Naive thymus-derived CD4-positive, alpha-beta T cell (primary cell): ENCODE measurements at regions not wholly inside any gene's neighbourhood (a gene's known extent, or its start where the extent isn't known, plus 50 kb on each side); places are given as distances from the start of the nearest gene placed in this dataset.
"Not testable (repeated sequence)": the region's sequence is repeated elsewhere in the genome, so short reads cannot be mapped to it uniquely, and the experiment has no call there.

Experiments
- ATAC-seq: fragments of 150-1000 bp; cut with Tn5 transposase; 2 replicates; pipeline ENCODE4 v1.10.0; 2021; ENCODE audit warnings: mild to moderate bottlenecking, moderate library complexity
- CTCF ChIA-PET: fragments of 350-600 bp; sonication (Branson Sonifier 250); formaldehyde crosslinking; loops from one replicate; lab custom pipeline; 2021; ENCODE audit warnings: antibody characterized with exemption; lab: Charles Lee
- POLR2A ChIA-PET: fragments of 350-600 bp; sonication (Branson Sonifier 250); formaldehyde crosslinking; loops from one replicate; lab custom pipeline; 2021; ENCODE audit warnings: antibody characterized with exemption, inconsistent platforms; lab: Charles Lee
- DNase-seq, 9 donors: peaks; one replicate each; pipeline versions ENCODE4 v3.0.0 to v3.0.0-alpha.2; 2020 to 2022; ENCODE audit warnings: mixed read lengths in 1 of 9
- H3K27ac ChIP-seq: one replicate; pipeline ENCODE4 v1.7.0; 2013; ENCODE audit warnings: mild to moderate bottlenecking, low read depth, low read length, moderate library complexity
- H3K27me3 ChIP-seq, 2 donors: one replicate each; pipeline ENCODE4 v1.7.0; 2013; ENCODE audit warnings: low read length in 2 of 2, mild to moderate bottlenecking in 2 of 2, moderate library complexity in 2 of 2; ENCODE audit not compliant: control insufficient read depth in 2 of 2, insufficient read depth in 2 of 2
- H3K36me3 ChIP-seq, 3 experiments: 1 replicate in 2 of 3; 2 replicates in 1 of 3; pipeline ENCODE4 v1.7.0; 2013; ENCODE audit warnings: low read length in 3 of 3, mild to moderate bottlenecking in 3 of 3, moderate library complexity in 1 of 3; ENCODE audit not compliant: insufficient read depth in 3 of 3, control insufficient read depth in 2 of 3
- H3K4me1 ChIP-seq, 2 donors: one replicate each; pipeline ENCODE4 v1.7.0; 2013; ENCODE audit warnings: low read length in 2 of 2, mild to moderate bottlenecking in 2 of 2, moderate library complexity in 1 of 2; ENCODE audit not compliant: control insufficient read depth in 2 of 2, insufficient read depth in 2 of 2
- H3K4me3 ChIP-seq: 2 replicates; pipeline ENCODE4 v1.7.0; 2013; ENCODE audit warnings: mild to moderate bottlenecking, low read length
- H3K9me3 ChIP-seq, 3 experiments: 1 replicate in 2 of 3; 2 replicates in 1 of 3; pipeline ENCODE4 v1.7.0; 2013; ENCODE audit warnings: low read length in 3 of 3; ENCODE audit not compliant: control insufficient read depth in 2 of 3
- H3K27ac Mint-ChIP-seq, 9 donors: one replicate each; pipeline ENCODE4 v1.8.0; 2020 to 2022; ENCODE audit warnings: mixed read lengths in 9 of 9, mild to moderate bottlenecking in 8 of 9, moderate library complexity in 5 of 9, inconsistent platforms in 2 of 9
- H3K27me3 Mint-ChIP-seq, 5 donors: one replicate each; pipeline ENCODE4 v1.8.0; 2021 to 2022; ENCODE audit warnings: mixed read lengths in 5 of 5, mild to moderate bottlenecking in 1 of 5
- H3K36me3 Mint-ChIP-seq, 5 donors: one replicate each; pipeline ENCODE4 v1.8.0; 2020 to 2022; ENCODE audit warnings: mixed read lengths in 5 of 5, mild to moderate bottlenecking in 3 of 5, inconsistent platforms in 1 of 5
- H3K4me1 Mint-ChIP-seq, 7 donors: one replicate each; pipeline ENCODE4 v1.8.0; 2020 to 2022; ENCODE audit warnings: mixed read lengths in 7 of 7, mild to moderate bottlenecking in 3 of 7, inconsistent platforms in 1 of 7
- H3K4me3 Mint-ChIP-seq, 10 donors: one replicate each; pipeline ENCODE4 v1.8.0; 2020 to 2022; ENCODE audit warnings: mild to moderate bottlenecking in 10 of 10, mixed read lengths in 10 of 10, moderate library complexity in 6 of 10, inconsistent platforms in 2 of 10
- H3K9me3 Mint-ChIP-seq, 11 donors: one replicate each; pipeline ENCODE4 v1.8.0; 2020 to 2022; ENCODE audit warnings: mixed read lengths in 11 of 11, mild to moderate bottlenecking in 4 of 11, inconsistent platforms in 1 of 11, moderate library complexity in 1 of 11
- intact Hi-C, 2 donors: fragments of 100-400 bp; cut with micrococcal nuclease; formaldehyde crosslinking; loops; one replicate each; pipeline ENCODE4 v1.15.1; 2023

- H3K4me3 Mint-ChIP-seq = no peak overlapping the region
- CTCF ChIA-PET = no interaction called here
- no peak overlapping the region for H3K27ac ChIP-seq
- no peak for DNase-seq
- H3K27me3 Mint-ChIP-seq = no peaks in the 10 kb centered on the region
- H3K4me3 ChIP-seq = no peak overlapping the region
- no peaks in the 10 kb centered on the region for H3K4me1 ChIP-seq
- H3K27me3 ChIP-seq = no peaks in the 10 kb centered on the region
- no peak for ATAC-seq
- no peaks in the 10 kb centered on the region for H3K36me3 Mint-ChIP-seq
- H3K9me3 Mint-ChIP-seq = peaks cover 0 to 10% (median 0%) of the 10 kb centered on the region in 11 donors
- POLR2A ChIA-PET = no interaction called here
- intact Hi-C loops = no loop called here
- no peaks in the 10 kb centered on the region for H3K4me1 Mint-ChIP-seq
- no peaks in the 10 kb centered on the region for H3K9me3 ChIP-seq
- H3K27ac Mint-ChIP-seq = no peak overlapping the region
- no peaks in the 10 kb centered on the region for H3K36me3 ChIP-seq
Measured at GRCh38 chr7:46603296-46603752, 682.3 kb upstream of the IGFBP3 start.

- Mint-ChIP-seq H3K27me3 (no peaks in the 10 kb centered on the region), H3K4me3 (no peak overlapping the region), H3K9me3 (peaks cover 0 to 10% (median 2%) of the 10 kb centered on the region in 11 donors), H3K27ac (no peak overlapping the region), H3K4me1 (no peaks in the 10 kb centered on the region), H3K36me3 (no peaks in the 10 kb centered on the region)
- no peaks in the 10 kb centered on the region for H3K4me1 ChIP-seq
- DNase-seq (no peak), ATAC-seq (no peak)
- H3K4me3 ChIP-seq = no peak overlapping the region
- CTCF ChIA-PET = no interaction called here
- intact Hi-C loops = no loop called here
- H3K27ac ChIP-seq = no peak overlapping the region
- no peaks in the 10 kb centered on the region for H3K27me3 ChIP-seq
- H3K9me3 ChIP-seq = no peaks in the 10 kb centered on the region
- no peaks in the 10 kb centered on the region for H3K36me3 ChIP-seq
- POLR2A ChIA-PET = no interaction called here
Measured at GRCh38 chr7:46600340-46600739, 679.3 kb upstream of the IGFBP3 start.

GRCh38 chr7:46594831-46595230 lies 673.8 kb upstream of the IGFBP3 start:
- H3K27me3 ChIP-seq, H3K4me1 Mint-ChIP-seq, H3K27ac Mint-ChIP-seq, H3K36me3 ChIP-seq, H3K36me3 Mint-ChIP-seq, H3K27ac ChIP-seq, intact Hi-C loops, POLR2A ChIA-PET, H3K4me3 ChIP-seq, ATAC-seq, H3K9me3 ChIP-seq, H3K4me1 ChIP-seq, DNase-seq, H3K4me3 Mint-ChIP-seq, CTCF ChIA-PET, H3K27me3 Mint-ChIP-seq: not testable (repeated sequence)
- H3K9me3 Mint-ChIP-seq = peaks cover 0 to 34% (median 7%) of the 10 kb centered on the region in 11 donors

- H3K27me3 Mint-ChIP-seq, POLR2A ChIA-PET, H3K36me3 Mint-ChIP-seq: not testable (repeated sequence)
Measured at GRCh38 chr7:46590918-46591905, 670.1 kb upstream of the IGFBP3 start.

GRCh38 chr7:46589286-46589685 lies 668.2 kb upstream of the IGFBP3 start:
- intact Hi-C loops = no loop called here
- H3K4me3 Mint-ChIP-seq = no peak overlapping the region
- peaks cover 5 to 32% (median 6%) of the 10 kb centered on the region in 11 donors for H3K9me3 Mint-ChIP-seq
- Histone ChIP-seq H3K9me3 (no peaks in the 10 kb centered on the region), H3K4me3 (no peak overlapping the region), H3K27ac (no peak overlapping the region), H3K4me1 (no peaks in the 10 kb centered on the region), H3K27me3 (no peaks in the 10 kb centered on the region), H3K36me3 (no peaks in the 10 kb centered on the region)
- ChIA-PET CTCF (no interaction called here), POLR2A (no interaction called here)
- ATAC-seq (no peak), DNase-seq (no peak)
- H3K27me3 Mint-ChIP-seq = no peaks in the 10 kb centered on the region
- no peaks in the 10 kb centered on the region for H3K4me1 Mint-ChIP-seq
- no peak overlapping the region for H3K27ac Mint-ChIP-seq
- no peaks in the 10 kb centered on the region for H3K36me3 Mint-ChIP-seq

More at GRCh38 chr7:46590918-46591905, 670.1 kb upstream of the IGFBP3 start:
- ATAC-seq, H3K4me3 ChIP-seq, H3K4me1 Mint-ChIP-seq, H3K4me3 Mint-ChIP-seq, H3K27ac ChIP-seq, DNase-seq, intact Hi-C loops, H3K27ac Mint-ChIP-seq, H3K36me3 ChIP-seq, CTCF ChIA-PET, H3K27me3 ChIP-seq, H3K9me3 ChIP-seq, H3K4me1 ChIP-seq: not testable (repeated sequence)
- peaks cover 0 to 38% (median 8%) of the 10 kb centered on the region in 11 donors for H3K9me3 Mint-ChIP-seq

- H3K4me3 ChIP-seq = no peak overlapping the region
- ChIA-PET CTCF (no interaction called here), POLR2A (no interaction called here)
- DNase-seq (no peak), ATAC-seq (no peak)
- Mint-ChIP-seq H3K4me1 (no peaks in the 10 kb centered on the region), H3K36me3 (no peaks in the 10 kb centered on the region), H3K4me3 (no peak overlapping the region), H3K27ac (no peak overlapping the region), H3K27me3 (no peaks in the 10 kb centered on the region), H3K9me3 (peaks cover 0 to 17% (median 2%) of the 10 kb centered on the region in 11 donors)
- H3K27ac ChIP-seq = no peak overlapping the region
- no peaks in the 10 kb centered on the region for H3K4me1 ChIP-seq
- peaks cover 0 to 3% (median 0%) of the 10 kb centered on the region in 3 experiments for H3K9me3 ChIP-seq
- intact Hi-C loops = no loop called here
- H3K36me3 ChIP-seq = no peaks in the 10 kb centered on the region
- H3K27me3 ChIP-seq = no peaks in the 10 kb centered on the region
Measured at GRCh38 chr7:46586406-46586805, 665.3 kb upstream of the IGFBP3 start.

GRCh38 chr7:46583656-46584055 lies 662.6 kb upstream of the IGFBP3 start:
- Histone ChIP-seq H3K27me3 (no peaks in the 10 kb centered on the region), H3K27ac (no peak overlapping the region), H3K9me3 (peaks cover 0 to 3% (median 0%) of the 10 kb centered on the region in 3 experiments), H3K4me1 (no peaks in the 10 kb centered on the region), H3K4me3 (no peak overlapping the region), H3K36me3 (no peaks in the 10 kb centered on the region)
- POLR2A ChIA-PET = no interaction called here
- ATAC-seq = no peak
- Mint-ChIP-seq H3K4me1 (no peaks in the 10 kb centered on the region), H3K27me3 (no peaks in the 10 kb centered on the region), H3K4me3 (no peak overlapping the region), H3K9me3 (peaks cover 0 to 12% (median 3%) of the 10 kb centered on the region in 11 donors), H3K27ac (no peak overlapping the region), H3K36me3 (no peaks in the 10 kb centered on the region)
- CTCF ChIA-PET = no interaction called here
- intact Hi-C loops = no loop called here
- no peak for DNase-seq
